H1 (cell line): ENCODE measurements at regions not wholly inside any gene's neighbourhood (a gene's known extent, or its start where the extent isn't known, plus 50 kb on each side); places are given as distances from the start of the nearest gene placed in this dataset.

Experiments used
- CTCF ChIA-PET: fragments of 300-600 bp; sonication (Branson Sonifier 250); formaldehyde crosslinking; loops from one replicate; lab custom pipeline; 2021; ENCODE audit not compliant: partially characterized antibody; lab: Charles Lee
- POLR2A ChIA-PET: fragments of 300-600 bp; sonication (Branson Sonifier 250); formaldehyde crosslinking; loops from one replicate; lab custom pipeline; 2021; ENCODE audit warnings: inconsistent platforms; ENCODE audit not compliant: partially characterized antibody; lab: Charles Lee
- DNase-seq, 2 experiments: peaks; one replicate each; pipeline versions ENCODE4 v3.0.0 to v3.0.0-alpha.2; 2010 to 2022; ENCODE audit warnings: low spot score in 2 of 2, low read depth in 1 of 2, mixed read lengths in 1 of 2
- FAIRE-seq: peaks from 2 replicates; lab custom pipeline; 2011; peaks lifted over from hg19 to GRCh38; lab: Jason Lieb, UNC
- H2AFZ ChIP-seq: 2 replicates; pipeline ENCODE4 v1.8.1; 2012; ENCODE audit warnings: low read length, inconsistent platforms
- H2AK5ac ChIP-seq: 2 replicates; pipeline ENCODE4 v1.6.1; 2013; ENCODE audit warnings: low read depth, low read length
- H2BK120ac ChIP-seq: replicated peaks from 2 replicates; pipeline ENCODE3; 2013; ENCODE audit warnings: low read depth, low read length, inconsistent platforms
- H2BK12ac ChIP-seq: 2 replicates; pipeline ENCODE4 v1.6.1; 2013; ENCODE audit warnings: low read depth, low read length
- H2BK15ac ChIP-seq: 2 replicates; pipeline ENCODE4 v1.6.1; 2013; ENCODE audit warnings: low read length
- H2BK20ac ChIP-seq: 2 replicates; pipeline ENCODE4 v1.6.1; 2013; ENCODE audit warnings: low read length
- H2BK5ac ChIP-seq: 2 replicates; pipeline ENCODE4 v1.6.1; 2013; ENCODE audit warnings: low read depth, low read length
- H3K14ac ChIP-seq: 2 replicates; pipeline ENCODE4 v1.6.1; 2013; ENCODE audit warnings: inconsistent platforms; ENCODE audit not compliant: insufficient read length
- H3K18ac ChIP-seq: 2 replicates; pipeline ENCODE4 v1.6.1; 2013; ENCODE audit warnings: low read length; ENCODE audit errors: extremely low read depth
- H3K23ac ChIP-seq: 2 replicates; pipeline ENCODE4 v1.6.1; 2013; ENCODE audit warnings: inconsistent platforms; ENCODE audit not compliant: insufficient read length
- H3K23me2 ChIP-seq: 2 replicates; pipeline ENCODE4 v1.6.1; 2013; ENCODE audit warnings: low read depth, low read length
- H3K27ac ChIP-seq: 2 replicates; pipeline ENCODE4 v1.6.1; 2011; ENCODE audit warnings: low read depth, low read length, inconsistent platforms
- H3K27me3 ChIP-seq, 4 experiments: replicated peaks in 1 of 4; 1 replicate in 1 of 4; 2 replicates in 3 of 4; pipeline versions ENCODE4 v1.6.1 to v1.8.1; 2011 to 2013; ENCODE audit warnings: low read length in 3 of 4, mild to moderate bottlenecking in 3 of 4, inconsistent platforms in 2 of 4, mixed read lengths in 2 of 4, moderate library complexity in 1 of 4; ENCODE audit not compliant: control insufficient read depth in 3 of 4, insufficient read depth in 3 of 4; ENCODE audit errors: extremely low read depth in 1 of 4
- H3K36me3 ChIP-seq, 4 experiments: 2 replicates each; pipeline versions ENCODE4 v1.6.1 to v1.8.1; 2011 to 2013; ENCODE audit warnings: mild to moderate bottlenecking in 4 of 4, low read length in 3 of 4, moderate library complexity in 2 of 4, control low read depth in 1 of 4, inconsistent platforms in 1 of 4; ENCODE audit not compliant: insufficient read depth in 4 of 4, control insufficient read depth in 2 of 4
- H3K4ac ChIP-seq: replicated peaks from 2 replicates; pipeline ENCODE3; 2013; ENCODE audit warnings: low read length, low read depth, mixed read lengths, inconsistent platforms; ENCODE audit not compliant: insufficient read length
- H3K4me1 ChIP-seq, 4 experiments: replicated peaks in 1 of 4; 1 replicate in 1 of 4; 2 replicates in 3 of 4; pipeline versions ENCODE4 v1.6.1 to v1.8.1; 2011 to 2013; ENCODE audit warnings: low read length in 3 of 4, inconsistent platforms in 2 of 4, mixed read lengths in 1 of 4; ENCODE audit not compliant: insufficient read depth in 4 of 4, control insufficient read depth in 3 of 4
- H3K4me2 ChIP-seq, 2 experiments: 2 replicates each; pipeline versions ENCODE4 v1.6.1 to v1.8.1; 2011 to 2013; ENCODE audit warnings: low read depth in 2 of 2, low read length in 2 of 2, control low read depth in 1 of 2, inconsistent platforms in 1 of 2, mild to moderate bottlenecking in 1 of 2; ENCODE audit not compliant: insufficient read depth in 1 of 2
- H3K4me3 ChIP-seq, 4 experiments: fragments of 200-600, 300-600 bp in 1 of 4; sonication (generic), shearing (Covaris generic), sonication (Bioruptor Twin) in 1 of 4; 2 replicates each; pipeline versions ENCODE4 v1.5.1 to v1.8.1; 2011 to 2016; ENCODE audit warnings: low read length in 4 of 4, low read depth in 3 of 4, control low read depth in 2 of 4, inconsistent platforms in 2 of 4, mild to moderate bottlenecking in 2 of 4, mixed read lengths in 1 of 4, moderate library complexity in 1 of 4; ENCODE audit not compliant: insufficient read depth in 2 of 4; ENCODE audit errors: extremely low read depth in 1 of 4
- H3K56ac ChIP-seq: replicated peaks from 2 replicates; pipeline ENCODE3; 2013; ENCODE audit warnings: low read depth, mild to moderate bottlenecking, mixed read lengths, low read length, inconsistent platforms; ENCODE audit not compliant: insufficient read length
- H3K79me1 ChIP-seq: 2 replicates; pipeline ENCODE4 v1.6.1; 2013; ENCODE audit warnings: low read depth, low read length, control low read depth
- H3K79me2 ChIP-seq, 2 experiments: 2 replicates each; pipeline versions ENCODE4 v1.6.1 to v1.8.1; 2012 to 2013; ENCODE audit warnings: low read length in 2 of 2, mild to moderate bottlenecking in 2 of 2, inconsistent platforms in 1 of 2; ENCODE audit not compliant: insufficient read depth in 2 of 2, control insufficient read depth in 1 of 2
- H3K9ac ChIP-seq, 4 experiments: replicated peaks in 1 of 4; 1 replicate in 1 of 4; 2 replicates in 3 of 4; pipeline versions ENCODE4 v1.6.1 to v1.8.1; 2011 to 2013; ENCODE audit warnings: low read depth in 3 of 4, low read length in 3 of 4, control low read depth in 2 of 4, mild to moderate bottlenecking in 2 of 4, moderate library complexity in 2 of 4, inconsistent platforms in 1 of 4; ENCODE audit errors: extremely low read depth in 1 of 4
- H3K9me3 ChIP-seq, 2 experiments: 2 replicates each; pipeline versions ENCODE4 v1.6.1 to v1.8.1; 2012 to 2013; ENCODE audit warnings: mild to moderate bottlenecking in 2 of 2, moderate library complexity in 2 of 2, control low read depth in 1 of 2, inconsistent platforms in 1 of 2, low read depth in 1 of 2, low read length in 1 of 2, mixed read lengths in 1 of 2; ENCODE audit not compliant: insufficient read depth in 2 of 2
- H4K20me1 ChIP-seq, 2 experiments: replicated peaks in 1 of 2; 2 replicates each; pipeline versions ENCODE3 to v1.8.1; 2011 to 2013; ENCODE audit warnings: inconsistent platforms in 2 of 2, low read length in 2 of 2, mild to moderate bottlenecking in 1 of 2; ENCODE audit not compliant: insufficient read depth in 2 of 2, control insufficient read depth in 1 of 2
- H4K5ac ChIP-seq: 2 replicates; pipeline ENCODE4 v1.6.1; 2013; ENCODE audit warnings: low read length, low read depth, mixed read lengths, inconsistent platforms; ENCODE audit not compliant: insufficient read length
- H4K8ac ChIP-seq: 2 replicates; pipeline ENCODE4 v1.8.0; 2013; ENCODE audit warnings: mild to moderate bottlenecking, moderate library complexity, low read length, inconsistent platforms; ENCODE audit not compliant: insufficient read depth; ENCODE audit errors: extremely low read depth
- H4K91ac ChIP-seq: replicated peaks from 2 replicates; pipeline ENCODE3; 2013; ENCODE audit warnings: low read length, mixed read lengths, inconsistent platforms; ENCODE audit not compliant: insufficient read length
- CHD2 ChIP-seq: IDR thresholded peaks from 2 replicates; pipeline ENCODE4 v1.6.1; 2012; ENCODE audit warnings: low read length, improper control_type of control experiment
- MAFK ChIP-seq: IDR thresholded peaks from 2 replicates; pipeline ENCODE4 v1.6.1; 2012; ENCODE audit warnings: low read depth, mild to moderate bottlenecking, improper control_type of control experiment, low read length
- NANOG ChIP-seq: IDR thresholded peaks from 2 replicates; pipeline ENCODE4 v1.6.1; 2011; ENCODE audit warnings: low read length, low read depth, mild to moderate bottlenecking, inconsistent platforms; ENCODE audit not compliant: insufficient read depth, poor library complexity, severe bottlenecking
- NRF1 ChIP-seq: IDR thresholded peaks from 2 replicates; pipeline ENCODE4 v1.6.1; 2011; ENCODE audit warnings: mild to moderate bottlenecking, low read depth, low read length, improper control_type of control experiment
- POLR2AphosphoS5 ChIP-seq: IDR thresholded peaks from 2 replicates; pipeline ENCODE4 v1.6.1; 2011; ENCODE audit warnings: low read depth, low read length
- SIRT6 ChIP-seq: IDR thresholded peaks from one replicate; pipeline ENCODE4 v1.7.1; 2012; ENCODE audit warnings: low read length, inconsistent platforms
- SUZ12 ChIP-seq: fragments of 200-600 bp; sonication (generic); IDR thresholded peaks from 2 replicates; pipeline ENCODE4 v1.6.1; 2012; ENCODE audit warnings: mild to moderate bottlenecking, inconsistent platforms, low read length, moderate library complexity, mixed read lengths
- TAF7 ChIP-seq: optimal IDR thresholded peaks from 2 replicates; pipeline ENCODE3; 2011; ENCODE audit warnings: low read depth, mild to moderate bottlenecking, inconsistent platforms, low read length, moderate library complexity, borderline replicate concordance
- TCF12 ChIP-seq: IDR thresholded peaks from 2 replicates; pipeline ENCODE4 v1.6.1; 2011; ENCODE audit warnings: low read depth, mild to moderate bottlenecking, low read length
- WGBS, 2 experiments: shearing (Covaris generic) in 1 of 2; methylation state at CpG; one replicate each; pipeline versions ENCODE4 v1.1.6 to v1.1.7; 2013 to 2015; ENCODE audit warnings: low lambda C conversion rate in 2 of 2, mixed read lengths in 2 of 2, inconsistent platforms in 1 of 2, low coverage in 1 of 2, missing lambda C conversion rate in 1 of 2; ENCODE audit not compliant: insufficient replicate concordance in 2 of 2, insufficient coverage in 1 of 2, insufficient read length in 1 of 2; ENCODE audit errors: extremely low coverage in 1 of 2, missing lambda C conversion rate in 1 of 2; 5-methylcytosine and 5-hydroxymethylcytosine counted together

DNA sequence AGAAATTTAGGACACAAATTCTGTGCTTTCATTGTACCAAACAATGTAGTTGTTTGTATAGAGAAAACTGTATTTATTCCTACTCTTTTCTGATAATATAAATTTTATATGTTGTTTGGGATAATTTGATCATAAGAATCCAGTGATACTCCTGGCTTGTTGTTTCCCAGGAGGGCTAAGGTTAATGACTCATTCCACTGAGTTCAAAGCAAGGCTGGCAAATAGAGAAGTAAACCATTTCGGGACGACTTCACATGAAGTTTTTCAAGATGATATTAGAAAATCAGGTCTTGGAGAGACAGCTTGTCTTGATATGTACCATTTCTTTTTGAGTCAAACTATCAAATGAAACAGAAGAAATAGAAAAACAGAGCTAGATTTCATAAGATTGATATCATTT, 326.1 kb upstream of the CNR1 start:
- Histone ChIP-seq H4K20me1 (no peaks in the 10 kb centered on the region), H4K5ac (no peak overlapping the region), H2AFZ (no peak overlapping the region), H3K4me1 (no peaks in the 10 kb centered on the region; a peak in 1 of 7 replicates), H3K18ac (no peak overlapping the region), H2BK5ac (no peak overlapping the region), H3K79me1 (no peaks in the 10 kb centered on the region), H3K56ac (no peak overlapping the region), H3K27ac (no peak overlapping the region), H3K23ac (no peak overlapping the region), H4K8ac (no peak overlapping the region), H3K14ac (no peak overlapping the region), H3K27me3 (no peaks in the 10 kb centered on the region), H2BK120ac (no peak overlapping the region), H4K91ac (no peak overlapping the region), H2BK12ac (no peak overlapping the region), H3K9ac (no peak overlapping the region), H3K4me2 (no peak overlapping the region), H2AK5ac (no peak overlapping the region), H2BK20ac (no peak overlapping the region), H2BK15ac (no peak overlapping the region), H3K23me2 (no peaks in the 10 kb centered on the region), H3K4me3 (no peak overlapping the region), H3K36me3 (no peaks in the 10 kb centered on the region), H3K79me2 (no peaks in the 10 kb centered on the region), H3K9me3 (peaks cover 0 to 6% of the 10 kb centered on the region in 2 experiments; a peak in 2 of 4 replicates), H3K4ac (no peak overlapping the region)
- DNase-seq (no peak), FAIRE-seq (peak; percentile 19)
- ChIA-PET POLR2A (no interaction called here), CTCF (interaction anchor here (0.6 to 2.1 kb wide), 20 partner anchors 9 to 561 kb away, joined by 3 to 14 read pairs (median 3); no protein-coding TSS in a partner anchor)
- 82% methylated on average over 2 of the region's 2 CpGs; no CpG with 5 or more reads in 1 of the 2 experiments for WGBS, 2 experiments
- no peak for TF ChIP-seq NRF1
- no peak for TF ChIP-seq SUZ12
- no peak for TF ChIP-seq POLR2AphosphoS5
- no peak for TF ChIP-seq TAF7
- TF ChIP-seq TCF12: no peak
- TF ChIP-seq CHD2: no peak
- TF ChIP-seq MAFK: no peak
- no peak for TF ChIP-seq NANOG
- TF ChIP-seq SIRT6: no peak
